AG10803 (cell line): ENCODE measurements at regions not wholly inside any gene's neighbourhood (a gene's known extent, or its start where the extent isn't known, plus 50 kb on each side); places are given as distances from the start of the nearest gene placed in this dataset.

Experiments used
- DNase-seq: peaks from one replicate; pipeline ENCODE4 v3.0.0; 2010; ENCODE audit warnings: low read depth
- H3K4me3 ChIP-seq: 2 replicates; pipeline ENCODE4 v1.5.1; 2011; ENCODE audit warnings: mild to moderate bottlenecking, low read length, control low read depth
- TF ChIP-seq, protein P1 (sequence below): conservative IDR thresholded peaks from 2 replicates; pipeline ENCODE4 v1.5.1; 2011; ENCODE audit warnings: mild to moderate bottlenecking, low read length, control low read depth, inconsistent platforms

DNA sequence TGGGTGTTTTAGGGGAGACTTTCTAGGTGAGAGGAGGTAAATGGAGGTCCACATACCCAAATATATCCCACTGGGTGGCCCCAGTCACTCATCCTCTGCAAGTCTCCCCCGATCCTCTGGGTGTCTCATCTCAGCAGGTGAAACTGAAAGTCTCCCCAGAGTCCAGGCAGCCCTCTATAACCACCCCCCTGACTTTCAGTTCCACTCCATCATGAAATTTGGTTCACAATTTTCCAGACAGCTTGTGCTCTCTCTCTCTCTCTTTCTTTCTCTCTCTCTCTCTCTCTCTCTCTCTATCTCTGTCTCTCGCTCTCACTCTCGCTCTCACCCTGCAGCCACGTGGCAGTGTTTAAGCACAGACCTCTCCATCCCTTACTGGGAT lies 56.7 kb upstream of the ELN start:
- DNase-seq: no peak
- H3K4me3 ChIP-seq: no peak overlapping the region
- TF ChIP-seq, protein P1, sequence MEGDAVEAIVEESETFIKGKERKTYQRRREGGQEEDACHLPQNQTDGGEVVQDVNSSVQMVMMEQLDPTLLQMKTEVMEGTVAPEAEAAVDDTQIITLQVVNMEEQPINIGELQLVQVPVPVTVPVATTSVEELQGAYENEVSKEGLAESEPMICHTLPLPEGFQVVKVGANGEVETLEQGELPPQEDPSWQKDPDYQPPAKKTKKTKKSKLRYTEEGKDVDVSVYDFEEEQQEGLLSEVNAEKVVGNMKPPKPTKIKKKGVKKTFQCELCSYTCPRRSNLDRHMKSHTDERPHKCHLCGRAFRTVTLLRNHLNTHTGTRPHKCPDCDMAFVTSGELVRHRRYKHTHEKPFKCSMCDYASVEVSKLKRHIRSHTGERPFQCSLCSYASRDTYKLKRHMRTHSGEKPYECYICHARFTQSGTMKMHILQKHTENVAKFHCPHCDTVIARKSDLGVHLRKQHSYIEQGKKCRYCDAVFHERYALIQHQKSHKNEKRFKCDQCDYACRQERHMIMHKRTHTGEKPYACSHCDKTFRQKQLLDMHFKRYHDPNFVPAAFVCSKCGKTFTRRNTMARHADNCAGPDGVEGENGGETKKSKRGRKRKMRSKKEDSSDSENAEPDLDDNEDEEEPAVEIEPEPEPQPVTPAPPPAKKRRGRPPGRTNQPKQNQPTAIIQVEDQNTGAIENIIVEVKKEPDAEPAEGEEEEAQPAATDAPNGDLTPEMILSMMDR: no peak

DNA sequence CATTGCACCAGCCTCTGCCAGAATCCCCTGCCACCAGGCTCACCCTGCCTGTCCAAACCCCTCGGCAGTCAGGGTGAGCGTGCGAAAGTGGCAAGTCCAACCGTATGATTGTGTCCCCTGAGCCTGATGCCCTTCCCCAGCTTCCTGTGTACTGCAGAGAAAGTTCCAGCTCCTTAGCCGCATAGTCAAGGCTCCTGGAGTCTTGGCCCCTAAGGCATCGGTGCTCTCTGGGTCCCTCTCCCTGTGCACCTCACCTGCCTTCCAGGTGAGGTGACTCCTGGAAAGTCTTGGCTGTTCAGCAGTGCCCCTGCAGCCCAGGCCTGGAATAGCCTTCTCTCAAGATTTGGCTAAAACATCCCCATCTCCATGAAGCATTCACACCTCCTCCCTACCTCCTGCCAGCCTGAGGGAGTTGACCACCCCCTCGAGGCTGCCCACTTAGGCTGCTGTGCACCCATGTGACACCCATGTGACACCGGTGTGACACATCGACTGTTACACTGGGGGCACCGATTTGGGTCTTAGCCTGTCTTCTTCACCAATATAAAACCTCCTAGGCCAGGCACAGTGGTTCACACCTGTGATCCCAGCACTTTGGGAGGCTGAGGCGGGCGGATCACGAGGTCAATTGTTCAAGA lies 56.1 kb upstream of the ELN start:
- DNase-seq: no peak
- no peak overlapping the region for H3K4me3 ChIP-seq
- TF ChIP-seq, protein P1: no peak

GRCh38 chr7:73972614-73973013 lies 55.4 kb upstream of the ELN start:
- TF ChIP-seq, protein P1: no peak
- H3K4me3 ChIP-seq: no peak overlapping the region

DNA sequence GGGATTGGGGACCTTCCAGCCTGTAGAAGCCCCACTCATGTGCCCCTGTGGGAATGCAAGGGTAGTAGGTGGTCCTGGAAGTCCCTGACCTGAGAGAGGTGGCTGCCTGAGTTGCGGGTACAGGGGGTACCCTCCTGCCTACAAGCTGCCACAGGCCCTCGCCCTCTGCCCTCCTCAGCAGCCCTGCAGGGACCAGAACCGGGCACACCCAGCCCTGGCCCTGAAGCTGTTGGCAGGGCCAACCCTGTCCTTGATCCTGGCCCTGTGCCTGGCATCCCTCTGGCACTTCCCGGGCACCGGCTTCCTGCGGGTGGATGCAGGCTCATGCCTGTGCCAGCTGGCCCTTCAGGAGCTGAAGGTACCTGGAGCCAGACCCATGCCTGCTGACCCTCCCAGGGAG lies 54.9 kb upstream of the ELN start:
- TF ChIP-seq, protein P1: no peak
- no peak overlapping the region for H3K4me3 ChIP-seq
- no peak for DNase-seq

More at GRCh38 chr7:73972614-73973013, 55.4 kb upstream of the ELN start:
- no peak for DNase-seq

DNA sequence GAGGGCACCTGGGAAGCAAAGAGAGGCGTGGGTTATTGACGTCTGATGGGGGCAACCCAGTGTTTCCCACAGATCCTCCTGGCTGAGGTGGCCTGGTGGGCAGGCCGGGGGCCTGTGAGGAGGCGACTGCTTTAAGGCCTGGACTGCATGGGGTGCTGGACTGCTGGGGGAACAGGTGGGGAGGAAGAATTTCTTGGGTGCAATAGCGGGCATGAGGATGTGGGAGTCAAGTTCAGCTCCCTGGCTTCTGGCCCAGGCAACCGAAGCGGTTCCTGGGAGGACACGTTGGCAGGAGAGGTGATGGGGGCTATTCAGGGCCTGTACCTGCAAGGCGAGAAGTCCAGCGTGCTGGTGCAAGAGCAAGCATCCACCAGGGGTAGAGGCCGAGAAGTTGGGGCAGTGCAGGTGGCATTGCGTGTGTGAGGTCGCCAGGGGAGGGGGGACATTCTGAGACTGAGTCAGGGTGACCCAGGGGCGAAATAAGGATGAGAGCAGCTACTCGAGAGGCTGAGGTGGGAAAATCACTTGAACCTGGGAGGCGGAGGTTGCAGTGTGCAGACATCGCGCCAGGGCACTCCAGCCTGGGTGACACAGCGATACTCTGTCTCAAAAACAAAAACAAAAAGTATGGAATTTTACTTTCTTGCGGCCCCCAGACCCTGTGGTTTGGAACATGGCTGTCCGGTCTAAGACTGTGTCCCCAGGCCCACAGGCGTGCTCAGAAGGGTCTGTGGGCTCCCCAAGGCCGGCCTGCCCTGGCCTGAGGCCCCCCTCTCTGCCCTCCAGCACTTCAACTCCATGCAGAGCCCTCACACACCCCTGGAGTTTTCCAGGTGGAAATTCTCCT lies 53.6 kb upstream of the ELN start:
- no peak for DNase-seq
- TF ChIP-seq, protein P1: no peak
- no peak overlapping the region for H3K4me3 ChIP-seq

- H3K4me3 ChIP-seq: no peak overlapping the region
- DNase-seq: no peak
- TF ChIP-seq, protein P1: no peak
Measured at GRCh38 chr7:73974948-73975926, 52.7 kb upstream of the ELN start.
